Common myeloid progenitor, CD34-positive (primary cell): ENCODE measurements at regions not wholly inside any gene's neighbourhood (a gene's known extent, or its start where the extent isn't known, plus 50 kb on each side); places are given as distances from the start of the nearest gene placed in this dataset.

Experiments
- CTCF ChIA-PET: fragments of 350-600 bp; sonication (Branson Sonifier 250); formaldehyde crosslinking; loops from one replicate; lab custom pipeline; 2021; ENCODE audit warnings: antibody characterized with exemption; lab: Charles Lee
- POLR2A ChIA-PET: fragments of 350-600 bp; sonication (Branson Sonifier 250); formaldehyde crosslinking; loops from one replicate; lab custom pipeline; 2021; ENCODE audit warnings: antibody characterized with exemption; lab: Charles Lee
- DNase-seq, 3 donors: peaks; one replicate each; pipeline versions ENCODE4 v3.0.0 to v3.0.0-alpha.2; 2013
- H3K27ac ChIP-seq, 2 experiments: 1 replicate in 1 of 2; 2 replicates in 1 of 2; pipeline ENCODE4 v1.7.0; 2013; ENCODE audit warnings: inconsistent platforms in 2 of 2, low read length in 2 of 2, mild to moderate bottlenecking in 2 of 2, low read depth in 1 of 2, moderate library complexity in 1 of 2; ENCODE audit not compliant: severe bottlenecking in 2 of 2, insufficient read depth in 1 of 2, poor library complexity in 1 of 2
- H3K27me3 ChIP-seq, 5 experiments: replicated peaks in 2 of 5; 1 replicate in 3 of 5; 2 replicates in 2 of 5; pipeline versions ENCODE4 v1.6.1 to v1.7.0; 2013; ENCODE audit warnings: low read length in 4 of 5, mild to moderate bottlenecking in 2 of 5, moderate library complexity in 2 of 5, inconsistent platforms in 1 of 5; ENCODE audit not compliant: insufficient read depth in 5 of 5, control insufficient read depth in 4 of 5
- H3K36me3 ChIP-seq, 4 experiments: 1 replicate in 2 of 4; 2 replicates in 2 of 4; pipeline versions ENCODE4 v1.6.1 to v1.7.0; 2013; ENCODE audit warnings: low read length in 3 of 4, control low read depth in 1 of 4, mild to moderate bottlenecking in 1 of 4; ENCODE audit not compliant: control insufficient read depth in 4 of 4, insufficient read depth in 4 of 4
- H3K4me1 ChIP-seq, 4 experiments: 1 replicate in 3 of 4; 2 replicates in 1 of 4; pipeline versions ENCODE4 v1.6.1 to v1.7.1; 2013; ENCODE audit warnings: low read length in 3 of 4, mild to moderate bottlenecking in 3 of 4, control low read depth in 1 of 4, inconsistent platforms in 1 of 4, moderate library complexity in 1 of 4; ENCODE audit not compliant: control insufficient read depth in 4 of 4, insufficient read depth in 4 of 4; ENCODE audit errors: control extremely low read depth in 1 of 4
- H3K4me3 ChIP-seq, 7 experiments: 1 replicate in 4 of 7; 2 replicates in 3 of 7; pipeline versions ENCODE4 v1.5.1 to v1.7.0; 2013; ENCODE audit warnings: mild to moderate bottlenecking in 7 of 7, low read length in 6 of 7, moderate library complexity in 6 of 7, inconsistent platforms in 2 of 7, low read depth in 2 of 7, control low read depth in 1 of 7; ENCODE audit not compliant: insufficient read depth in 4 of 7, control insufficient read depth in 1 of 7; ENCODE audit errors: extremely low read depth in 1 of 7
- H3K9me3 ChIP-seq, 5 experiments: 1 replicate in 4 of 5; 2 replicates in 1 of 5; pipeline versions ENCODE4 v1.6.1 to v1.7.1; 2013; ENCODE audit warnings: low read length in 4 of 5, mild to moderate bottlenecking in 2 of 5, inconsistent platforms in 1 of 5, low read depth in 1 of 5, moderate library complexity in 1 of 5; ENCODE audit not compliant: control insufficient read depth in 4 of 5, insufficient read depth in 2 of 5; ENCODE audit errors: control extremely low read depth in 1 of 5
- WGBS: methylation state at CpG from one replicate; pipeline ENCODE4 v1.1.5; 2013; ENCODE audit not compliant: insufficient coverage; 5-methylcytosine and 5-hydroxymethylcytosine counted together

DNA sequence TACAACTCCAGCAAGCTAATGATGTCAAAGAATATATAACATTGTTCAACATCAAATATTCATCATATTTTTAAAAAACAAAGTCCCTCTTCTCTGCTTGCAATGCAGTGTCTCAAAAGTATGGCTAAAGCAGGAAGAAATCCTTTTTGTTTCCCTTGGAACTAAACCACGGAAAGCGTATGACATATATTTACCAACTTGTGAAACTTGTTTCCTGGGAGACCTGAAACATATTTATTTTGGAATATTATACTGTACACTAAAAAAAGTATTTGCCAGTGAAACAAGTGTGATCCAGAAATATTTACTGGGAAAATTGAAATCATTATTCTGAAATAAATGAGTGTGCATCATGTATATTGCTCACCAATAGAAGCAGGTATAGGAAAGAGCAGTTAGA is 156.0 kb upstream of the ANKRD50 start:
- WGBS = no CpG with 5 or more reads among the region's 2 CpGs
- ChIA-PET CTCF (interaction anchor here (1.4 kb wide), 1 partner anchor 17 kb away, joined by 3 read pairs; no protein-coding TSS in a partner anchor), POLR2A (no interaction called here)
- H3K27ac ChIP-seq = no peak overlapping the region
- H3K27me3 ChIP-seq = no peaks in the 10 kb centered on the region
- no peak for DNase-seq
- H3K4me1 ChIP-seq = no peaks in the 10 kb centered on the region
- H3K9me3 ChIP-seq = no peaks in the 10 kb centered on the region
- H3K36me3 ChIP-seq = no peaks in the 10 kb centered on the region
- no peak overlapping the region for H3K4me3 ChIP-seq

DNA sequence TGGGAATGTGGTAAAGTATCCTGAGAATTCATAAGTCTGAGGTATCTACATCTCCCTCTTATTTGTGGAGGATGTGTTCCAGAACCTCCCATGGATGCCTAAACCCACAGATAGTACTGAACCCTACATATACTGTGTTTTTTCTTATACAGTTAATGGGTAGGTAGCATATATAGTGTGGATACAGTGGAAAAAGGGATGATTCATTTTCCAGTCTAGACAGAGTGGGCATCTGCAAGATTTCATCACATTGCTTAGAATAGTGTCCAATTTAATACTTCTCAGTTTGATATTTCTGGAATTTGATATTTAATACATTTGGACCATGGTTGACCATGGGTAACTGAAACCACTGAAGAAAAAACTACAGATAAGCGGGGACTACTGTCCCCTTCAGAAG is 155.0 kb upstream of the ANKRD50 start:
- WGBS = no CpG with 5 or more reads among the region's 1 CpG
- ChIA-PET CTCF (no interaction called here), POLR2A (no interaction called here)
- Histone ChIP-seq H3K4me3 (no peak overlapping the region), H3K4me1 (no peaks in the 10 kb centered on the region), H3K27ac (no peak overlapping the region), H3K9me3 (no peaks in the 10 kb centered on the region), H3K36me3 (no peaks in the 10 kb centered on the region), H3K27me3 (no peaks in the 10 kb centered on the region)
- no peak for DNase-seq

DNA sequence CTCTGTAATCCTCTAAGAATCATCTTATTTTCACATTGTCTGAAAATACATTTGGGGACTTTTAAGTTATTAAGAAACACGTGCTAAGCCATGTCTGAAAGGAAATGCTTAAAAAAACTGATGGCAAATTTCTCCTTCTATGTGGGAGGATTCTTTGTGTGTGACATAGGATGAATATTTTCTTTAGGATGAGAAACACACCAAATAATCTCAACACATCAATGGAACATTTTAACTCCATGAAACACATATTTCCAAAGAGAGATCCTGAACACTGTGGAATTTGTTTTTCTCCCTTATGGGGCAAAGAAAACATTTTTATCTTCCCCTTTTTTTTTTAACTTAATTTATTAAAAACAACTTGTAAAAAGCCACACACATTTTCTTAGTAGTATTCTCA is 153.8 kb upstream of the ANKRD50 start:
- POLR2A ChIA-PET = no interaction called here
- no peak for DNase-seq
- no peaks in the 10 kb centered on the region for H3K36me3 ChIP-seq
- H3K9me3 ChIP-seq = no peaks in the 10 kb centered on the region
- H3K27me3 ChIP-seq = no peaks in the 10 kb centered on the region
- no peaks in the 10 kb centered on the region for H3K4me1 ChIP-seq
- no peak overlapping the region for H3K27ac ChIP-seq
- CTCF ChIA-PET = no interaction called here
- H3K4me3 ChIP-seq = no peak overlapping the region
- no CpG with 5 or more reads among the region's 1 CpG for WGBS

DNA sequence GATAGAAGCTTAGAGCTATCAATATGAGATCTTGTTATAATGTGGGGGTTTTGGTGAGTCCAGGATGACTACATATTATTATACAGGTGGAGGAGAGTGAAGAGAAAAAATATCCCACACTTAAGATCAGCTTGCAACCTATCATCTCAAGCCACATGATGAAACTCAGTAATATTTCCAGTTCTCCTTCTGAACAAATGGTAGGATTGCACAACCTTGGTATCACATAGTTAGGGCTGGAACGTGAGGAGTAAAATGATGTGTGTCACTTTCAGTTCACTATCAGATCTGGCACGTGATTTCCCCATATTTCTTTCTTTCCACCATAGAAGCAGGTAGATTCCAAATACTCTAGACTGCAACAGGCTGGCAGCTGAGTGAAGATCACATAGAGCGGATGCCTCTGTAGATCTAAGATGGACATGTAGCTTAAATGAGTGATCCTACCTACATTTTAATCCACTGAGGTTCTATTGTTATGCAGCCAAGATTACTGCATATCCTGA is 150.6 kb upstream of the ANKRD50 start:
- WGBS = no CpG with 5 or more reads among the region's 3 CpGs
- CTCF ChIA-PET = no interaction called here
- Histone ChIP-seq H3K4me3 (no peak overlapping the region), H3K4me1 (no peaks in the 10 kb centered on the region), H3K36me3 (no peaks in the 10 kb centered on the region), H3K27ac (no peak overlapping the region), H3K27me3 (no peaks in the 10 kb centered on the region), H3K9me3 (no peaks in the 10 kb centered on the region)
- POLR2A ChIA-PET = no interaction called here
- DNase-seq = no peak

DNA sequence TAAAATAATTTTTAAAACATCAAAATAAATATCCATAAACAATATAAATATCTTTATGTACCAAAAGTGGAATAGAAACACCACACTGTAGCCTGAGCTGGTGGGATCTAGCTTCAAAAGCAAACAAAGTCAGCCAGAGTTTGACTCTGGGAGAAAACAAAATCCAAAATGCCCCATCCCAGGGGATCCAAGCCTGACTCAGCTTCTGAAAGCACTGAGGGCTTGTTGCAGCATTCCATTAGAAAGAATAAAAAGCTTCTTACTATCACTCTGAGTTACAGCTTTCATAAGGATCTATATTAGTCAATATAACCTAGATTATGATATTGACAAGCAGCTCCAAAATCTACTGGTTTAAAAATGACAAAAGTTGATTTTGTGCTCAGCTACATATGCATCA is 149.7 kb upstream of the ANKRD50 start:
- Histone ChIP-seq H3K9me3 (no peaks in the 10 kb centered on the region), H3K4me3 (no peak overlapping the region), H3K27ac (no peak overlapping the region), H3K4me1 (no peaks in the 10 kb centered on the region), H3K27me3 (no peaks in the 10 kb centered on the region), H3K36me3 (no peaks in the 10 kb centered on the region)
- no peak for DNase-seq
- POLR2A ChIA-PET = no interaction called here
- CTCF ChIA-PET = no interaction called here

DNA sequence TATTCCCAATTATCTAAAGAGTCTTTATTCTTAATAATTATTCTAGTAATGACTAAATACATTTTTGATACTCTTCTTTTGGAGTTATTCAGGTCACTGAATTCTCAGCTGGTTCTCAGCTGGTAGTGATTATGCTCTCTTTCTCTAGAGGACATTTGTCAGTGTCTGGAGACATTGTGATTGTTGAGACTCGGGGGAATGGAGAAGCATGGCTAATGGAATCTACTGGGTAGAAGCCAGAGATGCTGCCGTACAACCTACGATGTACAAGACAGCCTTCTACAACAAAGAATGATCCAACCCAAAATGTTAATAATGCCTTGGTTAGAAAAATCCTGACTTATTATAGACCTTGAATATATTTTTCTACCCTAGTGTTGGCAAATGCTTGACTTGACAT is 149.2 kb upstream of the ANKRD50 start:
- no peak for DNase-seq
- Histone ChIP-seq H3K9me3 (no peaks in the 10 kb centered on the region), H3K36me3 (no peaks in the 10 kb centered on the region), H3K4me1 (no peaks in the 10 kb centered on the region), H3K4me3 (no peak overlapping the region), H3K27ac (no peak overlapping the region), H3K27me3 (no peaks in the 10 kb centered on the region)
- CTCF ChIA-PET = no interaction called here
- WGBS = no CpG with 5 or more reads among the region's 3 CpGs
- POLR2A ChIA-PET = no interaction called here

DNA sequence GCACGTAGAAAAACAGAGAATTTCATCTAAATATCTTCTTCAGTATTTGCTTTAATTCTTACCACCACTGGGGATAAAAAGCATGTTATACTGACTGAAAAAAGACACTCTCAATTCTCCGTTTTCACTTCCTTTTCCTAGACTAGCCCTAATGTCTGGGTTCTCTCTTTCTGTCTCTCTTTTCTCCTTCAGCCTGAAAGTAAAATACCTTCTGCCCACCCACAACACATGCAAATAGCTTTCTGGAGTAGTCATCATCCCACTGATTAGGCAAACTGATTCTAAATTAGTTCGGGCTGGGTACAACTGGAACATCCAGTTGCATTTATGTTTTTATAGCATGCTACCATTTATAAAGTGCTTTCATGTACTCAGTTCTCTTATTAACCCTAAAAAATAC is 142.4 kb upstream of the ANKRD50 start:
- Histone ChIP-seq H3K36me3 (no peaks in the 10 kb centered on the region), H3K4me1 (no peaks in the 10 kb centered on the region), H3K9me3 (peaks cover 0 to 1% (median 0%) of the 10 kb centered on the region in 5 experiments), H3K4me3 (no peak overlapping the region), H3K27me3 (no peaks in the 10 kb centered on the region), H3K27ac (no peak overlapping the region)
- WGBS = 94% methylated on average over 1 of the region's 3 CpGs
- CTCF ChIA-PET = no interaction called here
- POLR2A ChIA-PET = no interaction called here
- no peak for DNase-seq
